IMR-90 (cell line): ENCODE measurements at regions not wholly inside any gene's neighbourhood (a gene's known extent, or its start where the extent isn't known, plus 50 kb on each side); places are given as distances from the start of the nearest gene placed in this dataset.
A peak's percentile ranks its signal among the peaks of the same experiment; 100 is the strongest.

Source experiments
- ATAC-seq: fragments of 200-7000 bp; cut with Tn5 transposase; 2 replicates; pipeline ENCODE4 v1.9.1; 2020; ENCODE audit warnings: low read depth, mild to moderate bottlenecking, moderate library complexity
- BruUV-seq: library from RNA; stranded (reverse); fragments of 400-500 nt; replicated peaks from 2 replicates; lab custom pipeline; 2021; lab: Mats Ljungman, UMichigan
- CTCF ChIA-PET: fragments of 300-600 bp; formaldehyde crosslinking; extraction: SDS; loops from one replicate; lab custom pipeline; 2021; ENCODE audit warnings: antibody characterized with exemption; lab: Yijun Ruan, JAX
- POLR2A ChIA-PET: fragments of 300-600 bp; sonication (Branson Sonifier 250); formaldehyde crosslinking; loops from one replicate; lab custom pipeline; 2022; ENCODE audit warnings: antibody characterized with exemption; ENCODE audit not compliant: unreplicated experiment; lab: Charles Lee
- DNase-seq: peaks from one replicate; pipeline ENCODE4 v3.0.0; 2013
- H2AFZ ChIP-seq: replicated peaks from 2 replicates; pipeline ENCODE3; 2013; ENCODE audit warnings: low read length, mild to moderate bottlenecking; ENCODE audit not compliant: poor library complexity
- H2AK5ac ChIP-seq: 2 replicates; pipeline ENCODE4 v1.6.1; 2013; ENCODE audit warnings: low read depth, low read length, inconsistent platforms
- H2AK9ac ChIP-seq: replicated peaks from 2 replicates; pipeline ENCODE3; 2013; ENCODE audit warnings: mild to moderate bottlenecking, low read depth, low read length, moderate library complexity; ENCODE audit not compliant: poor library complexity
- H2BK120ac ChIP-seq: 2 replicates; pipeline ENCODE4 v1.6.1; 2013; ENCODE audit warnings: low read depth, low read length, inconsistent platforms
- H2BK15ac ChIP-seq: 3 replicates; pipeline ENCODE4 v1.6.1; 2013; ENCODE audit warnings: low read depth, low read length, inconsistent platforms
- H2BK20ac ChIP-seq: 2 replicates; pipeline ENCODE4 v1.6.1; 2013; ENCODE audit warnings: low read depth, mild to moderate bottlenecking, inconsistent platforms, low read length, moderate library complexity
- H2BK5ac ChIP-seq: 2 replicates; pipeline ENCODE4 v1.6.1; 2013; ENCODE audit warnings: mild to moderate bottlenecking, low read depth, low read length, inconsistent platforms; ENCODE audit not compliant: poor library complexity, severe bottlenecking
- H3K14ac ChIP-seq: replicated peaks from 2 replicates; pipeline ENCODE4 v1.6.1; 2013; ENCODE audit warnings: low read depth, low read length, inconsistent platforms
- H3K18ac ChIP-seq: 2 replicates; pipeline ENCODE4 v1.6.1; 2013; ENCODE audit warnings: low read depth, low read length, control low read depth
- H3K23ac ChIP-seq: 2 replicates; pipeline ENCODE4 v1.6.1; 2013; ENCODE audit warnings: low read depth, low read length, inconsistent platforms
- H3K27ac ChIP-seq: 2 replicates; pipeline ENCODE4 v1.5.1; 2013; ENCODE audit warnings: mild to moderate bottlenecking, control low read depth, low read length; ENCODE audit not compliant: insufficient read depth
- H3K27me3 ChIP-seq: 2 replicates; pipeline ENCODE4 v1.6.1; 2013; ENCODE audit warnings: low read length; ENCODE audit not compliant: control insufficient read depth, insufficient read depth
- H3K36me3 ChIP-seq: 2 replicates; pipeline ENCODE4 v1.6.1; 2013; ENCODE audit warnings: low read length, mixed read lengths; ENCODE audit not compliant: control insufficient read depth, insufficient read depth
- H3K4ac ChIP-seq: 2 replicates; pipeline ENCODE4 v1.6.1; 2013; ENCODE audit warnings: low read depth, low read length, inconsistent platforms
- H3K4me1 ChIP-seq: 2 replicates; pipeline ENCODE4 v1.6.1; 2013; ENCODE audit warnings: low read length, mixed read lengths; ENCODE audit not compliant: control insufficient read depth, insufficient read depth
- H3K4me2 ChIP-seq: 2 replicates; pipeline ENCODE4 v1.6.1; 2013; ENCODE audit warnings: low read depth, mild to moderate bottlenecking, control low read depth, low read length, moderate library complexity
- H3K4me3 ChIP-seq: 2 replicates; pipeline ENCODE4 v1.5.1; 2013; ENCODE audit warnings: low read depth, mild to moderate bottlenecking, control low read depth, low read length, moderate library complexity; ENCODE audit not compliant: insufficient read depth
- H3K56ac ChIP-seq: 2 replicates; pipeline ENCODE4 v1.6.1; 2013; ENCODE audit warnings: low read length, inconsistent platforms; ENCODE audit not compliant: insufficient read depth; ENCODE audit errors: extremely low read depth
- H3K79me1 ChIP-seq, 2 experiments: 2 replicates each; pipeline ENCODE4 v1.6.1; 2013; ENCODE audit warnings: low read length in 2 of 2, inconsistent platforms in 1 of 2, low read depth in 1 of 2
- H3K9ac ChIP-seq: 2 replicates; pipeline ENCODE4 v1.6.1; 2013; ENCODE audit warnings: low read depth, low read length, control low read depth
- H3K9me1 ChIP-seq: 2 replicates; pipeline ENCODE4 v1.6.1; 2013; ENCODE audit warnings: low read length, inconsistent platforms; ENCODE audit not compliant: insufficient read depth
- H3K9me3 ChIP-seq: 2 replicates; pipeline ENCODE4 v1.6.1; 2013; ENCODE audit warnings: low read length; ENCODE audit not compliant: control insufficient read depth, insufficient read depth
- H4K20me1 ChIP-seq: 2 replicates; pipeline ENCODE4 v1.6.1; 2013; ENCODE audit warnings: low read length, inconsistent platforms; ENCODE audit not compliant: insufficient read depth
- H4K5ac ChIP-seq: 2 replicates; pipeline ENCODE4 v1.6.1; 2013; ENCODE audit warnings: mild to moderate bottlenecking, low read depth, low read length, control low read depth
- H4K8ac ChIP-seq, 2 experiments: 2 replicates each; pipeline ENCODE4 v1.6.1; 2013; ENCODE audit warnings: low read depth in 2 of 2, low read length in 2 of 2, control low read depth in 1 of 2, inconsistent platforms in 1 of 2
- H4K91ac ChIP-seq: 2 replicates; pipeline ENCODE4 v1.6.1; 2013; ENCODE audit warnings: low read depth, low read length, inconsistent platforms; ENCODE audit not compliant: insufficient read depth
- MAFK ChIP-seq: IDR thresholded peaks from 2 replicates; pipeline ENCODE4 v1.6.1; 2012; ENCODE audit warnings: low read depth, low read length, improper control_type of control experiment
- MAZ ChIP-seq: IDR thresholded peaks from 2 replicates; pipeline ENCODE4 v1.6.1; 2012; ENCODE audit warnings: low read depth, mild to moderate bottlenecking, low read length, improper control_type of control experiment, moderate library complexity, borderline replicate concordance
- dilution Hi-C: fragments of 300-500 bp; cut with HindIII; formaldehyde crosslinking; loops from one replicate; pipeline ENCODE4 v1.14.3; 2018; ENCODE audit warnings: low sequenced_read_pairs; ENCODE audit not compliant: unreplicated experiment
- in situ Hi-C: fragments of 300-500 bp; cut with MboI; formaldehyde crosslinking; loops from 3 replicates; pipeline ENCODE4 v1.14.3; 2019; ENCODE audit warnings: low sequenced_read_pairs, inconsistent platforms, mixed read lengths
- intact Hi-C: fragments of 100-400 bp; cut with micrococcal nuclease; formaldehyde crosslinking; loops from 2 replicates; pipeline ENCODE4 v1.10.0; 2022

DNA sequence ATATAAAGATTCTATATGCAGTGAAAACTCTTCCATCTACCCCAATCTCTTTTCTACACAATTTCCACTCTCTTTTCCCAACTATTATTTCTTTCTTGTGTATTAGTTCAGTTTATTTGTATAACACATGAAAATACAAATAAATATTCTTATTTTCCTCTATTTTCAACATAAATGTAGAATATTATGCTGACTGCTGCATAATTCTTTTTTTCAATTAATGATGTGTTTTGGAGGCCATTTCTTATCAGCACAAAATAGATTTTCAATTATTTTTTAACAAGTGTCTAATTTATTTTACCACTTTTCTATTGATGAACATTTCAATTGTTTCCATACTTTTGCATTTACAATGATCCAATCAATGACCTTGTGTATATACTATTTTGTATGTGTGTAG, 557.7 kb upstream of the NR3C2 start:
- Histone ChIP-seq H3K4me3 (no peak overlapping the region), H3K9ac (no peak overlapping the region), H3K18ac (no peak overlapping the region), H4K5ac (no peak overlapping the region), H2BK5ac (no peak overlapping the region), H3K9me1 (no peaks in the 10 kb centered on the region), H3K79me1 (no peaks in the 10 kb centered on the region), H2BK20ac (no peak overlapping the region), H3K4ac (no peak overlapping the region), H3K4me2 (no peak overlapping the region), H2AK5ac (no peak overlapping the region), H4K8ac (no peak overlapping the region), H2BK15ac (no peak overlapping the region), H3K4me1 (no peaks in the 10 kb centered on the region), H3K27ac (no peak overlapping the region), H3K36me3 (no peaks in the 10 kb centered on the region), H2AK9ac (no peak overlapping the region), H3K56ac (no peak overlapping the region), H2AFZ (no peak overlapping the region), H3K14ac (no peak overlapping the region), H3K23ac (no peak overlapping the region), H3K27me3 (no peaks in the 10 kb centered on the region), H4K91ac (no peak overlapping the region), H2BK120ac (no peak overlapping the region), H4K20me1 (no peaks in the 10 kb centered on the region), H3K9me3 (no peaks in the 10 kb centered on the region)
- no TSS peak for BruUV-seq
- intact Hi-C loops = no loop called here
- ATAC-seq (no peak), DNase-seq (no peak)
- POLR2A ChIA-PET = interaction anchor here (0.6 kb wide), 1 partner anchor 103 kb away, joined by 4 read pairs; no protein-coding TSS in a partner anchor
- CTCF ChIA-PET = no interaction called here
- dilution Hi-C loops = no loop called here
- TF ChIP-seq MAZ = no peak
- peak; percentile 80 for TF ChIP-seq MAFK
- in situ Hi-C loops = loop anchor here (10.0 kb wide), 1 partner anchor 265 kb away; no protein-coding TSS in a partner anchor
